ENCODE measurements at regions not wholly inside any gene's neighbourhood (a gene's known extent, or its start where the extent isn't known, plus 50 kb on each side); places are given as distances from the start of the nearest gene placed in this dataset.

- no peak for DNase-seq (ENCODE audit: low spot score)
These were observed 1399.4 kb downstream of the EFNB2 start for GRCh38 chr13:105135852-105136615.

GRCh38 chr13:105127732-105128131 is 1407.7 kb downstream of the EFNB2 start:
- no peak for DNase-seq (ENCODE audit: low spot score)

- no peak for DNase-seq (ENCODE audit: low spot score)
These were observed 1414.2 kb downstream of the EFNB2 start for GRCh38 chr13:105121221-105121620.

GRCh38 chr13:105118426-105118985 is 1417.0 kb downstream of the EFNB2 start:
- no peak for DNase-seq (ENCODE audit: low spot score)

DNA sequence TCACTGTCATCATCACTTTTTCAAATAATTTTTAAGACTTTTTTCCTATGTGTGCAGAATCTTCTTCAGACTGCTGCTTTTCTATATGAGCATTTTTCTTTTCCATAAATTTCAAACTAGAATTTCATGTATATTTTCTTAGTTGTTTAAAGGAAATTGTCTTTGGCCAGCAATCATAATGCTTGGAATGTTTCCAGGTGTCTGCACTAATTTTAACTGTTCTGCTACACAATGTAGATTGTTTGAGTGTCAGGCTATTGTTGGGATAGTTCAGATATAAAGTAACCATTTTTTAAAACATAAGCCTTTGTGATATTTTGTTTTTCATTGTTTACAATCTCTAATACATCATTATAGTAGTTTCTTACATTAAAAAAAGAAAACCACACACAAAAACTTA is 1418.5 kb downstream of the EFNB2 start:
- DNase-seq (ENCODE audit: low spot score), result no peak

- no peak for DNase-seq (ENCODE audit: low spot score)
These were observed 1422.9 kb downstream of the EFNB2 start for GRCh38 chr13:105112561-105112960.

DNA sequence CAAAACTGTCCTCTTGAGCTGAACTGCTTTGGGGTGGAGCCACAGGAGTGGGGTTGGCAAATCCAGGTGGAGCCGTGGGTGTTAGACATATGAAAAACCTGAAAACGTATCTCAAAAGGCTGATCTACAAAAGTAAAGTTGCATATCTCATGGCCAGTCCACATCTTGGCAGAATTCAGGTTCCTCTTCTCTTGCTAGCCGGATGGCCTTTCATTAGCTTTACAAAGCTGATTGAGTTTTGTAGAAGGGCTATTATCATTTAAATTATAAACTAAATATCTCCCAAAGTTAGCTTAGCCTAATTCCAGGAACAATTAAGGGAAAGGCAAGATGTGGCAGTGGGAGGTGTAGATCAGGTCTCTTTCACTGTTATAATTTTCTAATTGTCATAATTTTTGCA is 1427.7 kb downstream of the EFNB2 start:
- DNase-seq (ENCODE audit: low spot score), result no peak

GRCh38 chr13:105105471-105105870 is 1430.0 kb downstream of the EFNB2 start:
- DNase-seq (ENCODE audit: low spot score), result no peak

DNA sequence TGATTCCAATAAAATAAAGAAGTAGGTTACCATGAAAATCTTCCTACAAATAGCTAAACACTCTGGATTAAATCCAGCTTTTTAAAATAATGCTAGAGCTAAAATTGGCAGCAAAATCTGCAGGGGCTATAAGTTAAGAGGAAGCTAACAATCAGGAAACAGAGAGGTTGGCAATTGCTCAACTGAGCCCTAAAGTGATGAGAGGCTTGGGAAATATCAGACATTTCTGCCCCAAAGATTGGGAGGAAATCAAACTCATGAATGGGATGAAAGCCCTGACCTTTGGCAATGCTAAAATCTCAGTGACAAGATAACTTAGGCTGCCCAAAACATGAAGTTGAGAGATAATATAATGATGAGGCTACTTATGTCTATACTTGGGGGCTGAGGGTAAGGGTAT is 1437.9 kb downstream of the EFNB2 start:
- no peak for DNase-seq (ENCODE audit: low spot score)

DNA sequence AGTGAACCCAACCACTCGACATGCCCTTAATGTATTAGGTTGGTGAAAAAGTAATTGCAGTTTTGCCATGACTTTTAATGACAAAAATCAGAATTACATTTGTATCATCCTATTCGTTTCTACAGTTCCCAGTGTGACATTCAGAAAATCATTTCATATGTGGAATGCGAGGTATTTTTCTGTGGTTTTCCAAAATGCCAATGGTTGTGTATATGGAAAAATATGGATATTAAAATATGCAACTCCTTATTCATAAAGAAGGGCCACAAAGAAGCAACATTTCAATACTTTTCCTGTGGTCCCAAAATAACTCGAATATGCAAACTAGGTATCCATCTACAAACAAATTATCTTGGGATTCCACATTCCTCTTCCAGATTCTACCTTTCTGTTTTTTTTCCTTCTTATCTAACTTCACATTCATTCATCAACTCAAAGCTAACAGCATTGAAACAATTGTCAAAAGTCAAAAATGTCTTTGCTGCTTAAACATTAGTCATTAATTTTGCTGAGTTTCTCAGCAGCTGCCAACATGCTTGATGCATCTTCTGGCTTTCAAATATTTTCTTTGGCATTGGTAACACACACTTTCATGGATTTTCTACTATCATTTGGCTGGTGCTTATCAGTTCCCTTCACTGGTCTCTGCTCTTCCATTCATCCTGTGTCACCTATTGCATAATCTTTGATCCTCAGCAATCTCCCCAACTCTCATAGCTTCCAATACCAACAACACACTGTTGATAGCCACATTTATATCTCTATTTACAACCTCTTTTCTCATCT is 1445.4 kb downstream of the EFNB2 start:
- DNase-seq (ENCODE audit: low spot score), result no peak

GRCh38 chr13:105087945-105088344 is 1447.5 kb downstream of the EFNB2 start:
- DNase-seq (ENCODE audit: low spot score), result no peak

DNA sequence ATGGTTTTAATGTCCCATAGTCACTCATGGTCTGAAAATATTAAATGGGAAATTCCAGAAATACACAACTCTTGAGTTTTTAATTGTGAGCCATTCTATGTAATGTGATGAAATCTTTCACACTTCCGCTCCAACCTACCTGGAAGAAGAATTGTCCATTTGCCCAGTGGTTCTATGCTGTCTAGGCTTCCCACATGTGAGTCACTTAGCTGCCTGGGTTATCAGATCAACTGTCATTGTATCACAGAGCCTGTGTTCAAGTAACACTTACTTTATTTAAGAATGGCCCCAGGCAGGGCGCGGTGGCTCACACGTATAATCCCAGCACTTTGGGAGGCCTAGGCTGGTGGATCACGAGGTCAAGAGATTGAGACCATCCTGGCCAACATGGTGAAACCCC is 1450.5 kb downstream of the EFNB2 start:
- DNase-seq (ENCODE audit: low spot score), result no peak

DNA sequence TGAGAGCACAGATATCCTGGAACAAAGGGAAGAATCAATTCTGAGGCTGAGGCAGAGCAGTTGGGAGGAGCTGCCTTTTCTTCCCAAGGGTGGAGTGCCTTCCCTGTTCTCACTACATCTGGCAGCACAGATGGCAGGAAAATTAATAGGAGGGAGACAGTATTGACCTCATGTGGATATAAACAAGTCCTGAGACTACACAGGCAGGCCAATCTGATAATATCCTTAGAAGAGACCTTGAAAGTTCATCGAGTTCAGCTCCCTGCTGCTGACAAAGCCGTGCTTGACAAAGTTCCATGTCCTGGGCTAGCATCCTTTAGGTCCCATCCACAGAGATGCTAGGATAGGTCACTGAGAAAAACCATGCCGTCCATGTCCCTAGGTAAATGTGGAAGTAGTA is 1451.5 kb downstream of the EFNB2 start:
- no peak for DNase-seq (ENCODE audit: low spot score)

DNA sequence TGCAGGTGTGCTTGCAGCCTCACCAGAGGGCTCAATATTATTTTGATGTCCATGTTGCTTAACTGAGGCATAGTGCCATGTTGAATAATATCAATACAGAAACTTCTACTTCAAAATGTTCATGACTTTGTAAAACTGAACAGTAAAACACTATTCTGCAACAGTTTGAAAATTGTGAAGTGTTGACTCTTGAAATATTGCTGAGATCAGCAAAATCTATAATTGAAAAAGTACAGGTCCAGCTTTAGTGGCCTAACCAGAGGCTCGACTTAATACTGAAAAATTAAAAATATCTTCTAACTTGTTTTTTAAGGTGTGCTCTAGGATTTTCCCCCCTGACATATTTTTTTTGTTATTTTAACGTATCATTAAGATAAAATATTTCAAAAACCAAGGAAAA is 1460.7 kb downstream of the EFNB2 start:
- no peak for DNase-seq (ENCODE audit: low spot score)

- DNase-seq (ENCODE audit: low spot score), result no peak
These were observed 1462.4 kb downstream of the EFNB2 start for GRCh38 chr13:105073041-105073440.

DNA sequence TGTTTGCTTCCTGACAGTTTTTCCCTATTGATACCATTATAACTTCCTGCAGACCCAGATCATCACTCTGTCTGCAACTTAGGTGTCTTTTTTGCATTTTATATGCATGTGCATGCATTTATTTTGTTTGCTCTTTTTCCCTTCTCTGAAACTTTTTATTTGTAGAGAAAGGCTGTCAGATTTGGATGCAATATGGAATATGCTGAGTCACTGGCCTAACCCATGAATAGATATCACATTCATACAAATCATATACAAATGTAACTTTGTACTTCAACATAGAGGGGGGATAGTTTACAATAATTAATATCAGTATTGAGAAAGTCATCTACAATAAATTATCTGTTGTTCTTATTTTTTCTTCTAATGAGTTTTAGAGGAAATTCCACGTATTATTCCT is 1465.0 kb downstream of the EFNB2 start:
- no peak for DNase-seq (ENCODE audit: low spot score)

GRCh38 chr13:105069106-105069505 is 1466.4 kb downstream of the EFNB2 start:
- DNase-seq (ENCODE audit: low spot score), result no peak

DNA sequence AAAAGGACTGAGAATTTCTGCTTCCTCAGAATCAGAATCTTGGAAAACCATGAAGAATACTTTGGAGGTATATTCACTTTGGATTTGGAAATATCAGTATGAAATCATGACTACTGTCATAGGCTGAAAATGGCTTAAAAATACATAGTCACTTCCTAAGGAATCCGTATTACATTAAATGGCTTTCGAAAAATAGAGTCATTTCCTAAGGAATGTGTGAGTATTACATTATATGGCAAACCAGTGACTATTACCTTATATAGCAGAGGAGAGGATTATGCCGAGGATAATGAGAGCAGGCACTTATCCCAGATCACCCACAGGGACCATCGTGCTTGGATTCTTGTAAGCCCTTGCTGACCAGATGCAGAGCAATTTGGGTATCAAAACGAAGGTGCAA is 1471.8 kb downstream of the EFNB2 start:
- DNase-seq (ENCODE audit: low spot score), result peak; percentile 73

DNA sequence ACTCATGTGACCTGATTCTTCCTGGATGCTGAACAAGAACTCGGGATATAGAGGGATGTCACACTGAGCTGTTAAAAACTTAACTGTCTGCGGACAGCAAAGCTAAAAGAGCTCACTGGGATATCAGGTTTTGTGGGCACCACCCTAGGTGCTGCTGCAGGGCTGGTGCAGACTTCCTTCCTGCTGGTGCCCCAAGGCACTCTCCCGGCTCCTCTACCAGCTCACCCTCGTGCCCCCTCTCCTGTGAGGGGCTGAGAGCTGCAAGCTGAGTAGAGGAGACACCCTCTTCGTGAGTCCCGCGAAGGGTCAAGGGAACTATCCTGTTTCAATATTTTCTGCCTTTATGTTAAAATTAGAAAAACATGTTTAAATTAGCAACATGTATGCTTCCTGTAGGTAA is 1475.7 kb downstream of the EFNB2 start:
- no peak for DNase-seq (ENCODE audit: low spot score)

- no peak for DNase-seq (ENCODE audit: low spot score)
These were observed 1476.9 kb downstream of the EFNB2 start for GRCh38 chr13:105058517-105058916.

DNA sequence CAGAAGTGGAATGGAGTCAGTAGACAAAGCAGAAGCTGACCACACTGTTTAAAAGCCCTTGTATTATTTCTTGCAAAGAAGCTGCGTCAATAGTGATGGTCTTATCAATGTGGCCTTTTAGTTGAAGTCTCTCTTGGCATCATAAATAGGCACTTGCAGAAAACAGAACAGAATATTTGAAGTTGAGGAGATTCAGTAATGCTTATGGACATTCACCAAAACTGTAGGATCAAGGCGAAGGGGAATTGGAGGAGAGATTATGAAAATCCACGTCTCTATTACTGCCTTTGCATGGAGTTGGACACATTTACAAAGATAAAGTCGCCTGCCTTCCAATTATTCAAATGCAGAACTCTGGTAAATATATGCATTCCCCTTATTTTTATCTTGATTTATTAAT is 1482.8 kb downstream of the EFNB2 start:
- no peak for DNase-seq (ENCODE audit: low spot score)

DNA sequence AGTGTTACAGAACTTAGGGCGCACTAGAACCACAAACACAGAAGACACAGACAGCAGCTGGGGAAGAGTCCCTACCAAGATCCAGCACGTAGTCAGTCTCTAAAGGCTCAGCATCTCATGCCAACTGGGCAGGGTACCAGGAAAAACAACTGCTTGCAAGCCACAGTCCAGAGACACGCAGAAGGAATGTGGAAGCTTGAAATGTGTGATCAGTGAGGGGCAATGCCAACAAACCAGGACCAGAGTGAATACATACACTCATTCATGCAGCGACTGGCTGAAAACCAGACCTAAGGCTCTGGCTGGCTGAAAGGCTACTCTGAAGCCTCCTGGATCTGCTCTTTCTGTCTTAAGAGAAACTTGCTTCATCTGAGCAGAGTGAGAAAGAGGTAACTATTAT is 1484.8 kb downstream of the EFNB2 start:
- no peak for DNase-seq (ENCODE audit: low spot score)

DNA sequence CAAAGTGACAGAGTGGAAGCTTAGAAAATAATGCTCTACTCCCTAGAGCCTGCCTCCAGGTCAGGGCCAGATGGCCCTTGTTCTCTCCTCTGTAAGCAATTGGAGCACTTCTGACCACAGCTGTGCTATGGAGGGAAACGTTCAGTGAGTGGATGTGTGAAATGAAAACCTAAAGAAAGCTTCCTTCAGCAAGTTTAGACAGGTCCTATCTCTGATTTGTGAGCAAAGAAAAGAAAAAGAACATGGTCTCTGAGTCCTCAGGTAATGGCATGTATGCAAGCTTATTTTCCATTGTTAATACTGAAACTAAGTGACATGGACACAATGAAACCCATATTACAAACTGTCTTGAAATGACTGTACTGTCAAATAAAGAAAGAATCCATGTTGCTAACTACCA is 1486.8 kb downstream of the EFNB2 start:
- no peak for DNase-seq (ENCODE audit: low spot score)
